HEK293 (cell line): ENCODE measurements at regions not wholly inside any gene's neighbourhood (a gene's known extent, or its start where the extent isn't known, plus 50 kb on each side); places are given as distances from the start of the nearest gene placed in this dataset.

Experiments
- CTCF ChIA-PET: fragments of 350-600 bp; formaldehyde crosslinking; extraction: SDS; loops from one replicate; lab custom pipeline; 2021; ENCODE audit warnings: antibody characterized with exemption; lab: Yijun Ruan, JAX
- POLR2A ChIA-PET: fragments of 300-600 bp; formaldehyde crosslinking; extraction: SDS; loops from one replicate; lab custom pipeline; 2020; ENCODE audit warnings: antibody characterized with exemption, inconsistent platforms; lab: Yijun Ruan, JAX
- H3K27ac ChIP-seq: fragments of 200-500 bp; sonication (Bioruptor generic); 2 replicates; pipeline ENCODE4 v1.5.1; 2014; ENCODE audit warnings: low read depth, low read length, control low read depth, inconsistent platforms; ENCODE audit errors: extremely low read depth
- H3K36me3 ChIP-seq, 2 experiments: fragments of 200-500 bp in 1 of 2; sonication (Bioruptor generic) in 1 of 2; 1 replicate in 1 of 2; 2 replicates in 1 of 2; pipeline ENCODE4 v1.5.1; 2014 to 2017; ENCODE audit warnings: inconsistent platforms in 2 of 2, low read length in 2 of 2; ENCODE audit not compliant: control insufficient read depth in 2 of 2, insufficient read depth in 1 of 2
- H3K4me1 ChIP-seq: fragments of 200-500 bp; sonication (Bioruptor generic); 2 replicates; pipeline ENCODE4 v1.5.1; 2014; ENCODE audit warnings: mild to moderate bottlenecking, low read length, inconsistent platforms; ENCODE audit not compliant: control insufficient read depth, insufficient read depth
- H3K4me3 ChIP-seq: 2 replicates; pipeline ENCODE4 v1.5.1; 2011; ENCODE audit warnings: low read depth, mild to moderate bottlenecking, control low read depth, low read length, moderate library complexity
- H3K9me3 ChIP-seq: fragments of 200-500 bp; sonication (Bioruptor generic); 2 replicates; pipeline ENCODE4 v1.5.1; 2014; ENCODE audit warnings: low read depth, low read length, inconsistent platforms; ENCODE audit not compliant: control insufficient read depth, insufficient read depth
- FEZF1 ChIP-seq: fragments of 450-650 bp; formaldehyde crosslinking; IDR thresholded peaks from 2 replicates; pipeline ENCODE4 v1.5.1; 2016; ENCODE audit warnings: missing biosample characterization, missing genetic modification characterization
- HOXD13 ChIP-seq: sonication (generic); formaldehyde crosslinking; IDR thresholded peaks from 2 replicates; pipeline ENCODE4 v1.8.0; 2022; ENCODE audit warnings: missing genetic modification reagents, borderline replicate concordance
- ZEB2 ChIP-seq: fragments of 450-650 bp; formaldehyde crosslinking; IDR thresholded peaks from 2 replicates; pipeline ENCODE4 v1.5.1; 2016; ENCODE audit warnings: missing biosample characterization, missing genetic modification characterization
- ZNF112 ChIP-seq: fragments of 450-650 bp; formaldehyde crosslinking; IDR thresholded peaks from 2 replicates; pipeline ENCODE4 v1.5.0; 2017; ENCODE audit warnings: missing biosample characterization, missing genetic modification characterization
- ZNF114 ChIP-seq: fragments of 450-650 bp; formaldehyde crosslinking; IDR thresholded peaks from 2 replicates; pipeline ENCODE4 v1.5.0; 2017; ENCODE audit warnings: missing biosample characterization, missing genetic modification characterization
- ZNF174 ChIP-seq: fragments of 450-650 bp; formaldehyde crosslinking; IDR thresholded peaks from 2 replicates; pipeline ENCODE4 v1.5.0; 2017; ENCODE audit warnings: missing biosample characterization, mild to moderate bottlenecking, missing genetic modification characterization
- ZNF19 ChIP-seq: fragments of 450-650 bp; formaldehyde crosslinking; IDR thresholded peaks from 2 replicates; pipeline ENCODE4; 2016; ENCODE audit warnings: missing biosample characterization, missing genetic modification characterization, low read depth
- ZNF354C ChIP-seq: fragments of 450-650 bp; formaldehyde crosslinking; IDR thresholded peaks from 2 replicates; pipeline ENCODE4 v1.5.1; 2016; ENCODE audit warnings: missing biosample characterization, missing genetic modification characterization, low read depth, borderline replicate concordance
- ZNF37A ChIP-seq: fragments of 450-650 bp; IDR thresholded peaks from 2 replicates; pipeline ENCODE4 v1.5.1; 2018; ENCODE audit warnings: missing biosample characterization, missing genetic modification characterization
- ZNF473 ChIP-seq: fragments of 450-650 bp; formaldehyde crosslinking; IDR thresholded peaks from 2 replicates; pipeline ENCODE4 v1.5.1; 2017; ENCODE audit warnings: missing biosample characterization, missing genetic modification characterization
- ZNF529 ChIP-seq: fragments of 450-650 bp; formaldehyde crosslinking; IDR thresholded peaks from 2 replicates; pipeline ENCODE4 v1.5.1; 2017; ENCODE audit warnings: missing genetic modification characterization, missing biosample characterization; ENCODE audit not compliant: insufficient replicate concordance
- ZNF558 ChIP-seq: fragments of 450-650 bp; formaldehyde crosslinking; IDR thresholded peaks from 2 replicates; pipeline ENCODE4 v1.5.1; 2016; ENCODE audit warnings: missing biosample characterization, missing genetic modification characterization
- ZSCAN23 ChIP-seq: fragments of 450-650 bp; formaldehyde crosslinking; IDR thresholded peaks from 2 replicates; pipeline ENCODE4 v1.5.1; 2016; ENCODE audit warnings: missing biosample characterization, missing genetic modification characterization
- TF ChIP-seq, protein P1 (sequence below): fragments of 450-650 bp; formaldehyde crosslinking; conservative IDR thresholded peaks from 2 replicates; pipeline ENCODE4 v1.5.1; 2016; ENCODE audit warnings: low read depth, missing biosample characterization, missing genetic modification characterization
- TF ChIP-seq, protein P2 (sequence below): fragments of 450-650 bp; formaldehyde crosslinking; IDR thresholded peaks from 2 replicates; pipeline ENCODE4 v1.5.1; 2016; ENCODE audit warnings: missing biosample characterization, missing genetic modification characterization, low read depth
- TF ChIP-seq, protein P3 (sequence below): fragments of 450-650 bp; formaldehyde crosslinking; IDR thresholded peaks from 2 replicates; pipeline ENCODE4 v1.5.1; 2016; ENCODE audit warnings: missing biosample characterization, missing genetic modification characterization
- TF ChIP-seq, protein P4 (sequence below): IDR thresholded peaks from 2 replicates; pipeline ENCODE4 v1.6.1; 2011; ENCODE audit warnings: mild to moderate bottlenecking, low read depth, low read length, borderline replicate concordance
- TF ChIP-seq, protein P5 (sequence below): sonication (generic); formaldehyde crosslinking; IDR thresholded peaks from 2 replicates; pipeline ENCODE4 v1.8.1; 2022; ENCODE audit warnings: mild to moderate bottlenecking, moderate library complexity, missing genetic modification reagents

DNA sequence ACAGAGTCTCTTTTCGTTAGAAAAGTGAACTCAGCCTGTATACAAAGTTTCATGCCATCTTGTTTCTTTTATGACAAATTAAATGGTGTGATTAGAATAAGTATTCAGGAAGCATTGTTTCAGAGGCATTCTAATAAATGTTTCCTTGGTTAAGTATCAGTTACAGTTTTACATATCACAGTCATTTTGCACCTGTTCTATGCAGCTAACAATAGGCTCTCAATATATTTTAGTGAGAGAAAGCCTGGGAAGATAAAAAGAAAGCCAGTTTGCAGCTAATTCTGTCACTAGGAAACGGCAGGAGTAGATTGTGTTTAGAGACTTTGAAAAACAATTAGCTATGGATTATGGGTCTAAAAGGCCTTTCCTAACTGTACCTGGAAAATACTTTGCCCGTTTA is 252.8 kb downstream of the ZIC1 start (continued):
- TF ChIP-seq, protein P1, sequence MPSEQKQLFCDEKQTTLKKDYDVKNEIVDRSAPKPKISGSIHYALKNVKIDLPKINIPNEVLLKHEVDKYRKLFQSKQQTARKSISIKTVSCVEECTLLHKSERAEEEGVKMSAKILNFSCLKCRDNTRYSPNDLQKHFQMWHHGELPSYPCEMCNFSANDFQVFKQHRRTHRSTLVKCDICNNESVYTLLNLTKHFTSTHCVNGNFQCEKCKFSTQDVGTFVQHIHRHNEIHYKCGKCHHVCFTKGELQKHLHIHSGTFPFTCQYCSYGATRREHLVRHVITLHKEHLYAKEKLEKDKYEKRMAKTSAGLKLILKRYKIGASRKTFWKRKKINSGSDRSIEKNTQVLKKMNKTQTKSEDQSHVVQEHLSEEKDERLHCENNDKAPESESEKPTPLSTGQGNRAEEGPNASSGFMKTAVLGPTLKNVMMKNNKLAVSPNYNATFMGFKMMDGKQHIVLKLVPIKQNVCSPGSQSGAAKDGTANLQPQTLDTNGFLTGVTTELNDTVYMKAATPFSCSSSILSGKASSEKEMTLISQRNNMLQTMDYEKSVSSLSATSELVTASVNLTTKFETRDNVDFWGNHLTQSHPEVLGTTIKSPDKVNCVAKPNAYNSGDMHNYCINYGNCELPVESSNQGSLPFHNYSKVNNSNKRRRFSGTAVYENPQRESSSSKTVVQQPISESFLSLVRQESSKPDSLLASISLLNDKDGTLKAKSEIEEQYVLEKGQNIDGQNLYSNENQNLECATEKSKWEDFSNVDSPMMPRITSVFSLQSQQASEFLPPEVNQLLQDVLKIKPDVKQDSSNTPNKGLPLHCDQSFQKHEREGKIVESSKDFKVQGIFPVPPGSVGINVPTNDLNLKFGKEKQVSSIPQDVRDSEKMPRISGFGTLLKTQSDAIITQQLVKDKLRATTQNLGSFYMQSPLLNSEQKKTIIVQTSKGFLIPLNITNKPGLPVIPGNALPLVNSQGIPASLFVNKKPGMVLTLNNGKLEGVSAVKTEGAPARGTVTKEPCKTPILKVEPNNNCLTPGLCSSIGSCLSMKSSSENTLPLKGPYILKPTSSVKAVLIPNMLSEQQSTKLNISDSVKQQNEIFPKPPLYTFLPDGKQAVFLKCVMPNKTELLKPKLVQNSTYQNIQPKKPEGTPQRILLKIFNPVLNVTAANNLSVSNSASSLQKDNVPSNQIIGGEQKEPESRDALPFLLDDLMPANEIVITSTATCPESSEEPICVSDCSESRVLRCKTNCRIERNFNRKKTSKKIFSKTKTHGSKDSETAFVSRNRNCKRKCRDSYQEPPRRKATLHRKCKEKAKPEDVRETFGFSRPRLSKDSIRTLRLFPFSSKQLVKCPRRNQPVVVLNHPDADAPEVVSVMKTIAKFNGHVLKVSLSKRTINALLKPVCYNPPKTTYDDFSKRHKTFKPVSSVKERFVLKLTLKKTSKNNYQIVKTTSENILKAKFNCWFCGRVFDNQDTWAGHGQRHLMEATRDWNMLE (tag by site-specific recombination), result no peak
- TF ChIP-seq ZSCAN23 (tag by site-specific recombination) (no peak), ZNF473 (tag by site-specific recombination) (no peak), FEZF1 (tag by site-specific recombination) (no peak), HOXD13 (CRISPR knock-in tag) (no peak), ZNF19 (tag by site-specific recombination) (no peak), ZNF174 (tag by site-specific recombination) (no peak), ZNF529 (tag by site-specific recombination) (no peak)
- TF ChIP-seq, protein P2, sequence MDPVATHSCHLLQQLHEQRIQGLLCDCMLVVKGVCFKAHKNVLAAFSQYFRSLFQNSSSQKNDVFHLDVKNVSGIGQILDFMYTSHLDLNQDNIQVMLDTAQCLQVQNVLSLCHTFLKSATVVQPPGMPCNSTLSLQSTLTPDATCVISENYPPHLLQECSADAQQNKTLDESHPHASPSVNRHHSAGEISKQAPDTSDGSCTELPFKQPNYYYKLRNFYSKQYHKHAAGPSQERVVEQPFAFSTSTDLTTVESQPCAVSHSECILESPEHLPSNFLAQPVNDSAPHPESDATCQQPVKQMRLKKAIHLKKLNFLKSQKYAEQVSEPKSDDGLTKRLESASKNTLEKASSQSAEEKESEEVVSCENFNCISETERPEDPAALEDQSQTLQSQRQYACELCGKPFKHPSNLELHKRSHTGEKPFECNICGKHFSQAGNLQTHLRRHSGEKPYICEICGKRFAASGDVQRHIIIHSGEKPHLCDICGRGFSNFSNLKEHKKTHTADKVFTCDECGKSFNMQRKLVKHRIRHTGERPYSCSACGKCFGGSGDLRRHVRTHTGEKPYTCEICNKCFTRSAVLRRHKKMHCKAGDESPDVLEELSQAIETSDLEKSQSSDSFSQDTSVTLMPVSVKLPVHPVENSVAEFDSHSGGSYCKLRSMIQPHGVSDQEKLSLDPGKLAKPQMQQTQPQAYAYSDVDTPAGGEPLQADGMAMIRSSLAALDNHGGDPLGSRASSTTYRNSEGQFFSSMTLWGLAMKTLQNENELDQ (tag by site-specific recombination), result no peak
- TF ChIP-seq, protein P3, sequence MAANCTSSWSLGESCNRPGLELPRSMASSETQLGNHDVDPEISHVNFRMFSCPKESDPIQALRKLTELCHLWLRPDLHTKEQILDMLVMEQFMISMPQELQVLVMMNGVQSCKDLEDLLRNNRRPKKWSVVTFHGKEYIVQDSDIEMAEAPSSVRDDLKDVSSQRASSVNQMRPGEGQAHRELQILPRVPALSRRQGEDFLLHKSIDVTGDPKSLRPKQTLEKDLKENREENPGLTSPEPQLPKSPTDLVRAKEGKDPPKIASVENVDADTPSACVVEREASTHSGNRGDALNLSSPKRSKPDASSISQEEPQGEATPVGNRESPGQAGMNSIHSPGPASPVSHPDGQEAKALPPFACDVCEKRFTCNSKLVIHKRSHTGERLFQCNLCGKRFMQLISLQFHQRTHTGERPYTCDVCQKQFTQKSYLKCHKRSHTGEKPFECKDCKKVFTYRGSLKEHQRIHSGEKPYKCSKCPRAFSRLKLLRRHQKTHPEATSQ, result no peak
- TF ChIP-seq, all 188 proteins: peak for 0

DNA sequence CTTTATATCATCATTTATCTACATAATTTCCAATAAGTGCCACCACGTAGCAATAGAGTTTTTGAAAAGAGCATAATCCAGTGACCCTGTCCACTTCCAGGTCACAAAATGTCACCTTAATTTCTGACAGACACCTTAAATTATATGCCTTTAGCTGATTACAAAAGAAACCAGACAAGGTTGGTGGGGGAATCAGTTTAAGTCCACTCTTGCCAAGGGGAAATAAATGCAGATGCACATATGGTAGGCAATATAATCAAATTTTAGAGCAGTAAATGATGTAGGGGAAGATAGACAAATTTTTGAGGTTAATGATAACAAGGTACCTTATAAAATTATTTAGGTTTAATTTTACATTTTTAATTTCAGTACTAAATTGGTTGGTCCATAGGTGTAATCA is 253.5 kb downstream of the ZIC1 start:
- H3K27ac ChIP-seq, result no peak overlapping the region
- H3K4me1 ChIP-seq, result no peaks in the 10 kb centered on the region
- TF ChIP-seq ZNF112, result no peak
- TF ChIP-seq ZNF558 (tag by site-specific recombination), result no peak
- TF ChIP-seq ZNF114 (tag by site-specific recombination), result no peak
- TF ChIP-seq ZNF37A (tag by site-specific recombination), result no peak
- TF ChIP-seq, protein P4, sequence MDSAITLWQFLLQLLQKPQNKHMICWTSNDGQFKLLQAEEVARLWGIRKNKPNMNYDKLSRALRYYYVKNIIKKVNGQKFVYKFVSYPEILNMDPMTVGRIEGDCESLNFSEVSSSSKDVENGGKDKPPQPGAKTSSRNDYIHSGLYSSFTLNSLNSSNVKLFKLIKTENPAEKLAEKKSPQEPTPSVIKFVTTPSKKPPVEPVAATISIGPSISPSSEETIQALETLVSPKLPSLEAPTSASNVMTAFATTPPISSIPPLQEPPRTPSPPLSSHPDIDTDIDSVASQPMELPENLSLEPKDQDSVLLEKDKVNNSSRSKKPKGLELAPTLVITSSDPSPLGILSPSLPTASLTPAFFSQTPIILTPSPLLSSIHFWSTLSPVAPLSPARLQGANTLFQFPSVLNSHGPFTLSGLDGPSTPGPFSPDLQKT, result no peak
- no peak for TF ChIP-seq ZEB2 (tag by site-specific recombination)
- TF ChIP-seq ZNF354C, result no peak
- TF ChIP-seq, protein P5, sequence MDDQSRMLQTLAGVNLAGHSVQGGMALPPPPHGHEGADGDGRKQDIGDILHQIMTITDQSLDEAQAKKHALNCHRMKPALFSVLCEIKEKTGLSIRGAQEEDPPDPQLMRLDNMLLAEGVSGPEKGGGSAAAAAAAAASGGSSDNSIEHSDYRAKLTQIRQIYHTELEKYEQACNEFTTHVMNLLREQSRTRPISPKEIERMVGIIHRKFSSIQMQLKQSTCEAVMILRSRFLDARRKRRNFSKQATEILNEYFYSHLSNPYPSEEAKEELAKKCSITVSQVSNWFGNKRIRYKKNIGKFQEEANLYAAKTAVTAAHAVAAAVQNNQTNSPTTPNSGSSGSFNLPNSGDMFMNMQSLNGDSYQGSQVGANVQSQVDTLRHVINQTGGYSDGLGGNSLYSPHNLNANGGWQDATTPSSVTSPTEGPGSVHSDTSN, result no peak
- CTCF ChIA-PET, result no interaction called here
- POLR2A ChIA-PET, result no interaction called here
- no peaks in the 10 kb centered on the region for H3K36me3 ChIP-seq
- no peak overlapping the region for H3K4me3 ChIP-seq
- no peaks in the 10 kb centered on the region for H3K9me3 ChIP-seq
